IPS-20b (cell line): ENCODE measurements at regions not wholly inside any gene's neighbourhood (a gene's known extent, or its start where the extent isn't known, plus 50 kb on each side); places are given as distances from the start of the nearest gene placed in this dataset.

Source experiments
- H3K27ac ChIP-seq: one replicate; pipeline ENCODE4 v1.5.1; 2013; ENCODE audit warnings: low read length
- H3K27me3 ChIP-seq: 2 replicates; pipeline ENCODE4 v1.6.1; 2013; ENCODE audit warnings: mild to moderate bottlenecking, low read length, inconsistent platforms; ENCODE audit not compliant: insufficient read depth
- H3K36me3 ChIP-seq: 2 replicates; pipeline ENCODE4 v1.6.1; 2013; ENCODE audit warnings: low read depth, mild to moderate bottlenecking, inconsistent platforms, low read length, moderate library complexity; ENCODE audit not compliant: insufficient read depth
- H3K4me1 ChIP-seq: 2 replicates; pipeline ENCODE4 v1.6.1; 2013; ENCODE audit warnings: mild to moderate bottlenecking, control low read depth, inconsistent platforms, low read length, moderate library complexity; ENCODE audit not compliant: insufficient read depth
- H3K4me3 ChIP-seq: 2 replicates; pipeline ENCODE4 v1.5.1; 2013; ENCODE audit warnings: mild to moderate bottlenecking, low read length, inconsistent platforms
- H3K9ac ChIP-seq: 2 replicates; pipeline ENCODE4 v1.6.1; 2013; ENCODE audit warnings: low read depth, mild to moderate bottlenecking, inconsistent platforms, low read length, moderate library complexity
- H3K9me3 ChIP-seq: 2 replicates; pipeline ENCODE4 v1.6.1; 2013; ENCODE audit warnings: mild to moderate bottlenecking, low read depth, low read length, inconsistent platforms; ENCODE audit not compliant: insufficient read depth

DNA sequence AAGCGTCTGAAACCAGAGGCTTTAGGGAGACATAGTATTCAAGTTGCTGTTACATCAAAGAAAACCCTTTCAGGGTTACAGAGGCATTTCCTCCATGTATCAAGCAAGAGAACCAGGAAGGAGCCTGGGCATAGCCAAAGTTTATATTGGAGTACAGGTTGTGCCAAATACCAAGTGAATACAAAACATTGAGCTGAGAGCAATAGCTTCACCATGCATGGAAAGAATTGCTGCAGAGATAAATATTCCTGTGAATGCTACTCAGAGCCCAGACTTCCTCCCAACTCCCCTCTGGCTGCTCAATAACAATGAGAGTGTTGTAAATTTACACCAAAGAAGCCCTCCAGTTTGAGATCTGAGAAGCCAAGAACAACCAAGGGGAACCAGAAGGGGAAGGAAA, 618.9 kb downstream of the DHX35 start:
- H3K27me3 ChIP-seq: no peaks in the 10 kb centered on the region
- H3K27ac ChIP-seq: no peak overlapping the region
- H3K9me3 ChIP-seq: no peaks in the 10 kb centered on the region
- no peaks in the 10 kb centered on the region for H3K4me1 ChIP-seq
- no peak overlapping the region for H3K9ac ChIP-seq
- H3K36me3 ChIP-seq: no peaks in the 10 kb centered on the region
- H3K4me3 ChIP-seq: no peak overlapping the region

DNA sequence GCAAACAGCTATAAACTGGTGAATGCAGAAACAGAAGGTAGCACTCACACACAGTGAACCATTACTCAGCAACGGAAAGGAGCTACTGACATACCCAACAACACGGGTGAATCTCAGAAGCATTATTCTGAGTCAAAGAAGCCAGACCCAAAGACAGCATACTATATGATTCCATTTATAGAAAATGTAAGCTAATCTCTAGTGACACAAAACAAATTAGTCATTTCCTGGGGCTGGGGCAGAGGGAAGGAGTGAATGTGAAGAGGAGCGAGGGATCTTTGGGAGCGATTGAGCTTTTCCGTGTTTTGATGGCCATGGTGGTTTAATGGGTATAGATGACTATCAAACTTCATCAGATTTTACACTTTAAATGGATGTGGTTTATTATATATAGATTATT, 614.6 kb downstream of the DHX35 start:
- H3K36me3 ChIP-seq: no peaks in the 10 kb centered on the region
- H3K4me3 ChIP-seq: no peak overlapping the region
- no peaks in the 10 kb centered on the region for H3K4me1 ChIP-seq
- no peaks in the 10 kb centered on the region for H3K9me3 ChIP-seq
- no peaks in the 10 kb centered on the region for H3K27me3 ChIP-seq
- H3K9ac ChIP-seq: no peak overlapping the region
- H3K27ac ChIP-seq: no peak overlapping the region

DNA sequence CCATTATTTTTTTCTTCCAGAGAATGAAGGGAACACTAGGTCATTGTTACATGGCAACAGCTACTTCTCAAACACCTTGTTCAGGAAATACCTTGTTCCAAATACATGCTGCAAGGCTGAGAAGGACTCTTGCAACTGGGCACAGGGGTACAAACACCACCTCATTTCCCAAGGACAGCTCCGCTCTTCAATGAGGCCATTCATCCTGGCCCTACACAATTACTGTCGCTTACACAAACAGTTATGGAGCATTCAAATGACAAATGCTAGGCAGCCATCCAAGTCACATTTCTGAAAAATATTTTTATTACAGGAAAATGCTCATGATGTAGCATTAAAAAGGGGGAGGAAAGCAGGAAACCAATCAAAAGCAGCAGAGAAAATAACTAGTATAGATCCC, 611.9 kb downstream of the DHX35 start:
- Histone ChIP-seq H3K9me3 (no peaks in the 10 kb centered on the region), H3K4me3 (no peak overlapping the region), H3K4me1 (no peaks in the 10 kb centered on the region), H3K27me3 (no peaks in the 10 kb centered on the region), H3K9ac (no peak overlapping the region), H3K27ac (no peak overlapping the region), H3K36me3 (no peaks in the 10 kb centered on the region)

DNA sequence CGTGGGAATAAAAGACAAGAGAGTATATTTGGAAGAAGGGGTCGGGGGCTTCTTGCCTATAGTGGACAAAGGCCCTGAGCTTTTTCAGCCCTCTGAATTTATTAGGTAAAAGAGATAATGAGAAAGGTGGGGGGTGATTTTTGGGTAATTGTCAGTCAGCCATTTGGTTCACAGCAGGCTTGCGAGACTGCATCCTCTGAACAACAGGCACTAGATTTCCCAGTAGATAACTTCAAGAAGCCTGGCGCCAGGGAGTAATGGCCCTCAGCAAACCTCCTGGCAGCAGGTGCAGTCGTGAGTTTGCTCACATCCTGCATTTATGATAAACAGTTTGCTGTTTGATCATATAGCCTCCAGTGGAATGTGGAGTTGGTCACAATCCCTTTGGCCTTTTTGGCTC, 609.0 kb downstream of the DHX35 start:
- Histone ChIP-seq H3K4me1 (no peaks in the 10 kb centered on the region), H3K9ac (no peak overlapping the region), H3K27ac (no peak overlapping the region), H3K4me3 (no peak overlapping the region), H3K9me3 (no peaks in the 10 kb centered on the region), H3K27me3 (no peaks in the 10 kb centered on the region), H3K36me3 (no peaks in the 10 kb centered on the region)

DNA sequence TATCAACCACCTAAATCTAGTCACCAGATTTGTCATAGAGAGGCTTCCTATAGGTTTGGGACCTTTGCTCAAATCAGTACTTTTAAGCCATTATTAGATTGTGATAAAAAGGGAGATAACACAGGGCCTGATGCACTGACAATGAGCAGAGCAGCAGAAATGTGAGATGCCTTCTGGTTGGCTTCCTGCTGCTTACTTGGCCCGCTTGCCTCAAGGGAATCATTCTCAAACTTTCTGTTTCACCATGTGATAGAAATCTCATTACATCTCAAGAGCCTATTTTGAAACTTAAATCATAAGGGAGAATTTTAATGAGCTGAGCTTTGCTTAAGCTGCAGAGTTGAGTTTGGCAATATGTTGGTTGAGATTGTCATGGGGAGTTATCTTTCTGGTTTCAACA, 606.0 kb downstream of the DHX35 start:
- H3K4me1 ChIP-seq: no peaks in the 10 kb centered on the region
- H3K36me3 ChIP-seq: no peaks in the 10 kb centered on the region
- H3K4me3 ChIP-seq: no peak overlapping the region
- no peaks in the 10 kb centered on the region for H3K27me3 ChIP-seq
- no peak overlapping the region for H3K9ac ChIP-seq
- no peak overlapping the region for H3K27ac ChIP-seq
- no peaks in the 10 kb centered on the region for H3K9me3 ChIP-seq

DNA sequence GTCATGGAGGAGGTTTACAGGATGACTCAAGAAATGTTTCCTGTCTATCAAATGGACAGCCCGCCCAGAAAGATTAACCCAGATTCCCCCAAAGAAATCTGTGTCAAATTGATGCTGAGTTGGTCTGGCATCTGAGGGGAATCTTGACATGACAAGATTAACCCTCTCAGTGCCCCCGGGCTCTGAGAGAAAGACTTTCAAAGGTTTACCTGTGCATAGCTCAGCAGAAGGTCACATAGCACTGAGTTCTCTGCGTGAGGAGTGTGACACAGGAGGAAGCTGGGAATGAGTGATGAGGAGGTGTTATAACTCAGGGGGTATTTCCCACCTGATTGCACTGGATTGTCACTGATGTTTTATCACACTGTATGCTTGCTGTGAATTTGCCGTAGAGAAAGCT, 601.2 kb downstream of the DHX35 start:
- no peaks in the 10 kb centered on the region for H3K9me3 ChIP-seq
- H3K27ac ChIP-seq: no peak overlapping the region
- H3K27me3 ChIP-seq: no peaks in the 10 kb centered on the region
- H3K4me3 ChIP-seq: no peak overlapping the region
- H3K4me1 ChIP-seq: no peaks in the 10 kb centered on the region
- no peaks in the 10 kb centered on the region for H3K36me3 ChIP-seq
- H3K9ac ChIP-seq: no peak overlapping the region

DNA sequence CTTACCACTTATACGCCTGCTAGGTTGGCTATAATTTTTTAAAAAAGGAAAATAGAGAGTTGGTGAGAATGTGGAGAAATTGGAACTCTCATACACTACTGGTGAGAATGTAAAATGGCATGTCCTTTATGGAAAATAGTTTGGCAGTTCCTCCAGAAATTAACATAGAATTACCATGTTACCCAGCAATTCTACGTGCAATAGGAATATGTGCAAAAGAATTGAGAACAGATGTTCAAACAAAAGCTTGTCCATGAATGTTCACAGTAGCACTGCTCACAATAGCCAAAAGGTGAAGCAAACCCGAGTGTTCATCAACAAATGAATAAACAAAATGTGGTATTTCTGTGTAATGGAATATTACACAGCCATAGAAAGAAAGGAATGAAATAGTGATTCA, 592.2 kb downstream of the DHX35 start:
- Histone ChIP-seq H3K27ac (no peak overlapping the region), H3K36me3 (no peaks in the 10 kb centered on the region), H3K9ac (no peak overlapping the region), H3K4me1 (no peaks in the 10 kb centered on the region), H3K9me3 (no peaks in the 10 kb centered on the region), H3K27me3 (no peaks in the 10 kb centered on the region), H3K4me3 (no peak overlapping the region)

DNA sequence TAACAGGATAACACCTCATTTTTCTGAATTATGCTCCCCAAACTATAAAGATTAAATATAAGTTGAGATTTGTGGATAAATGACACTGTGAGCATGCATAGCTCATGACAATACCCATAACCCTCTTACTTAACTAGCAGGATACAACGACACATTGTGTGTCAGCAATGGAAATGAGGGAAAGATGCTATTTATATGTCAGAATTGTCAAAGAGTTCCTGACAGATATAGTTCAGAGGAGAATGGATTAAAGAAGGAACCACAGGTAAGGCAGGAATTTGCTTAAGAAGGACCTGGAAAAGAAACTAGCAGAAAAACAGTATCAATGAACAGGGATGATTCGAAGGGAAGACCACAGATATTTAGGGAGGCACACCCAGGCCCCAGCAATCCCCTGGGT, 591.0 kb downstream of the DHX35 start:
- Histone ChIP-seq H3K4me3 (no peak overlapping the region), H3K4me1 (no peaks in the 10 kb centered on the region), H3K27ac (no peak overlapping the region), H3K9me3 (no peaks in the 10 kb centered on the region), H3K27me3 (no peaks in the 10 kb centered on the region), H3K9ac (no peak overlapping the region), H3K36me3 (no peaks in the 10 kb centered on the region)

DNA sequence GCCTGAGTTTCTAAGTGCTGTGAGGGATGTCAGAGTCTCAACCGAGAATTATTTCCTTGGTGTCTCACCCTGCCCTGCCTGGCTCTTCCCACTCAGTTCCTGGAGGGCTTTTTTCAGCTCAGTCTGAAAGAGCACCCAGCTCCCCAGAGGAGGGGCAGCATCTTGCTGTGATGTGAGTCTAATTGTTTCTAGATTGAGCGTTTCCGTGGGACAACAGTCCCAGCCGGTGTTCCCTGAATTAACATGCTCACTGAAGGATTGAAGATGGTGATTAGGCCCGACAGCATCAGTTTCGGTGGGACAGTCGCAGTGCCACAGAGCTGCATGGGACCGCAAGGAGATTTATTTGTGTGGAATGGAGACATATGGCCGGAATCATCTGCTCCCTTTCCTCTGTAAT, 587.6 kb downstream of the DHX35 start:
- Histone ChIP-seq H3K9ac (no peak overlapping the region), H3K27ac (no peak overlapping the region), H3K4me1 (no peaks in the 10 kb centered on the region), H3K36me3 (no peaks in the 10 kb centered on the region), H3K27me3 (no peaks in the 10 kb centered on the region), H3K4me3 (no peak overlapping the region), H3K9me3 (no peaks in the 10 kb centered on the region)

DNA sequence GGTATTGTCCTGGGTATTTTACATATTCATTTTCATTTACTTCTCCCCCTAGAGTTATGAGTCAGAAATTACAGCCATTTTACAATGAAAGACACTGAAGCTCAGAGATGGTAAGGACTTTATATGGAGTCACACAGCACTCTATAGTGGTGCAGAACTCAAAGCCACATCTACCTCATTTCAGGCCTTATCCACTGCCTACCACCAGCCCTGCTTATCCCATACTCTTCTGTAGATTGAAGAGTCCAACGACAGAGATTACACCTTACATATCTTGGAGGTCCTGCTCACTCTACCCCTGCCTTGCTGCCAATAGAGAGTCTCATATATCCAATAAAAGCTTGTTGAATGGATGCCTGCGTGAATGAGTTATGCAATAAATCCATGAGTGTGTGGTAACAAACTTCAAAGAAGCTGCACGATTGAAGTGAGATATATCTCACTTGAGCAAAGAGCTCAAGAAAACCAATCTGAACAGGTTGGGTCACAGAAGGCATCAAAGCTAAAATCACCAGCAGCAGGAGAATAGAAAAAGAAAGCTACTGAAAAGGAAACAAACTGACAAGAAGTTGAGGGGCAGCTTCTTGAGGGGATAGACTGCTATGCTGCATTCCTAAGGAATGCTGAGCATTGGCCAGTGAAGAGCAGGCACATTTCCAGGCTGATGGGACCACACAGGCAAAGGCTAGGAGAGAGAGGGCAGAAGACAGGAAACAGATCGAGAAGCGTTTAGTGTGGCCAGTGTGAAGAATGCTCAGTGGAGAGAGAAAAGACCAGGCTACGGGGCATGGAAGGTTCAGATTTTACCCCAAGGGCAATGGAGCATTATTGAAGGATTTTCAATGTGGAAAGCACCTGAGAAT, 585.6 kb downstream of the DHX35 start:
- H3K36me3 ChIP-seq: no peaks in the 10 kb centered on the region
- H3K27me3 ChIP-seq: no peaks in the 10 kb centered on the region
- H3K9ac ChIP-seq: no peak overlapping the region
- H3K4me1 ChIP-seq: peaks cover 2% of the 10 kb centered on the region; the same call in 1 of the 2 replicates
- no peak overlapping the region for H3K27ac ChIP-seq
- H3K4me3 ChIP-seq: no peak overlapping the region
- no peaks in the 10 kb centered on the region for H3K9me3 ChIP-seq

DNA sequence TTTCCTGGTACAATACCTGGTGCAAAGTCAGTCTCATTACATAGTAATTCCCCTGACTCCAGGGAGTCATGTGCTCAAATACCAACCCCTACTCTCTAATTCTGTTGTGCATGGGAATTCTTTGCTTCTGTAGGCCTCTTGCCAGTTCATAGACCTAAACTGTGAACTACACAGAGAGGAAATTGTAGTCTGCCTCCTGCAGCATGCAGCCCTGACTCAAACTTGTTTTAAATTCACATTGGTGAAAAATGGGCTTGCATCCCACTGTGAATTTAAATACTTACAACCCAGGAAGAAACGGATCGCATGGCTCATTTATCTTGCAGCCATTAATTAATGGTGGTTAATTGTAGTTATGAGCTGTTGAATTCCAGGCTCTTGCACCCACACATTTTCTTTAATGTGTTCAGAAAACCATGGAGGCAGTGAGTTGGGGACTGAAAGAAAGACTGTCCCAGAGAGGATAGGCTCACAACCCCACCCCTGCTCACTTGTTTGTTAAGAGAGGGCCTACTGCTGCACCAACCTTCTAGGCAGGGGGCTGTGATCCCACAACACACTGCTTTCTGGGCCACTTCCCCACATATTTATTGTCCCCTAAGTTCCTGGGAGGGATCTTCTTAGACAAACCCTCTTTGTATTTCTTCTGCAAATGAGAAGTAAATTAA, 579.1 kb downstream of the DHX35 start:
- H3K4me3 ChIP-seq: no peak overlapping the region
- no peaks in the 10 kb centered on the region for H3K36me3 ChIP-seq
- H3K4me1 ChIP-seq: peaks cover 13% of the 10 kb centered on the region; the same call in 1 of the 2 replicates
- no peak overlapping the region for H3K9ac ChIP-seq
- no peaks in the 10 kb centered on the region for H3K9me3 ChIP-seq
- H3K27me3 ChIP-seq: no peaks in the 10 kb centered on the region
- no peak overlapping the region for H3K27ac ChIP-seq

DNA sequence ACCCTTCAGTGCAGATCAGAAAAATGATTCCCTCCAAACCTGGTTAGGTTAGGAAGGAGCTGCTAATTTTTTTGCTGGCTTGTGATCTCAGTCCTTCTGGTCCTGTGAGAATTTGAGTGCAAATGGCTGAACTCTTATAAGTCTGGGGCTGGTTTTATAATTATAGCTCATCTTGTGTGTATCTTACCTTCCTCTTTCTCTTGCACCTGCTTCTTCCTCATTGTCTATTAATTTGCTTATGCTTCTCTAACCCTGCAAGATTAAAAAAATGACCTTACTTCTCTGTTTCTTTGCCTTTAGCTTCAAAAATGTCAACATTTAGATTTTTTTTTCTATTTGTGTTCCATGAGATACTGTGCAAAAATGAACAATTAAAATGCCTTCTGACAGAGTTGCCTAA, 576.2 kb downstream of the DHX35 start:
- Histone ChIP-seq H3K4me3 (no peak overlapping the region), H3K9me3 (no peaks in the 10 kb centered on the region), H3K27me3 (no peaks in the 10 kb centered on the region), H3K27ac (no peak overlapping the region), H3K36me3 (no peaks in the 10 kb centered on the region), H3K9ac (no peak overlapping the region), H3K4me1 (peaks cover 23% of the 10 kb centered on the region; the same call in 1 of the 2 replicates)
